ENCODE measurements at regions not wholly inside any gene's neighbourhood (a gene's known extent, or its start where the extent isn't known, plus 50 kb on each side); places are given as distances from the start of the nearest gene placed in this dataset.

DNA sequence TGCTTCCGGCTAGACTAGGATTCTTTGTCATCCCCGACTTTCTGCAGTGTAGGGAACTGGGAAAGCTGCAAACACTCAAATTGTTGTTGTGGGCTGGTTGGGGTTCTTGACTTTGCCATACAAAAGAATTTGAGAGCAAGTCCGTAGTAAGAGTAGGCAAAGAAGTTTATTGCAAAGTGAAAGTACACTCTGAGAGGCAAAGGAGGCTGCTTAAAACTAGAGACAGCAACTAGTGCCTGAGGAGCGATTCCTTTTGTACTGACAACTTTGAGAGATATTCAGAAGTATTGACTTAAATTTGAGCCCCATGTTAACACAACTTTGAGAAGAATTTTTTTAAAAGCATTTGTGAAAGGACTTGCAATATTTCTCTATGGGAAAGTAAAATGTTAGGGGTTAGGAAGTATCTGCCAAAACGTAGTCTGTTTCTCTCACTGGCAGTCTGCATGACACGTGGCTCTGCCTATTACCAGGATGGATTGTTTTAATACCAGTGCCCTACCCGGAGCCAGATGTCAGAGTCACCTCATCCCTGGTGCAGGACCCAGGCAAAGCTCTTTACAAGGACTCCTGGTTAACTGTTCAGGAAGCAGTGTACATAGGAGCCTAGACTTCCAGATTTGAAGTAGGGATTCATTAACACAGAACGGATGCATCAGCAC is 85.0 kb upstream of the CLPB start:
- no peak for DNase-seq (ENCODE audit: low read depth)
- TF ChIP-seq, protein P1, sequence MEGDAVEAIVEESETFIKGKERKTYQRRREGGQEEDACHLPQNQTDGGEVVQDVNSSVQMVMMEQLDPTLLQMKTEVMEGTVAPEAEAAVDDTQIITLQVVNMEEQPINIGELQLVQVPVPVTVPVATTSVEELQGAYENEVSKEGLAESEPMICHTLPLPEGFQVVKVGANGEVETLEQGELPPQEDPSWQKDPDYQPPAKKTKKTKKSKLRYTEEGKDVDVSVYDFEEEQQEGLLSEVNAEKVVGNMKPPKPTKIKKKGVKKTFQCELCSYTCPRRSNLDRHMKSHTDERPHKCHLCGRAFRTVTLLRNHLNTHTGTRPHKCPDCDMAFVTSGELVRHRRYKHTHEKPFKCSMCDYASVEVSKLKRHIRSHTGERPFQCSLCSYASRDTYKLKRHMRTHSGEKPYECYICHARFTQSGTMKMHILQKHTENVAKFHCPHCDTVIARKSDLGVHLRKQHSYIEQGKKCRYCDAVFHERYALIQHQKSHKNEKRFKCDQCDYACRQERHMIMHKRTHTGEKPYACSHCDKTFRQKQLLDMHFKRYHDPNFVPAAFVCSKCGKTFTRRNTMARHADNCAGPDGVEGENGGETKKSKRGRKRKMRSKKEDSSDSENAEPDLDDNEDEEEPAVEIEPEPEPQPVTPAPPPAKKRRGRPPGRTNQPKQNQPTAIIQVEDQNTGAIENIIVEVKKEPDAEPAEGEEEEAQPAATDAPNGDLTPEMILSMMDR (conservative IDR thresholded peaks at IDR 0.05; ENCODE audit: low read depth, low read length): no peak
- no peak overlapping the region for H3K4me3 ChIP-seq (ENCODE audit: low read length)

DNA sequence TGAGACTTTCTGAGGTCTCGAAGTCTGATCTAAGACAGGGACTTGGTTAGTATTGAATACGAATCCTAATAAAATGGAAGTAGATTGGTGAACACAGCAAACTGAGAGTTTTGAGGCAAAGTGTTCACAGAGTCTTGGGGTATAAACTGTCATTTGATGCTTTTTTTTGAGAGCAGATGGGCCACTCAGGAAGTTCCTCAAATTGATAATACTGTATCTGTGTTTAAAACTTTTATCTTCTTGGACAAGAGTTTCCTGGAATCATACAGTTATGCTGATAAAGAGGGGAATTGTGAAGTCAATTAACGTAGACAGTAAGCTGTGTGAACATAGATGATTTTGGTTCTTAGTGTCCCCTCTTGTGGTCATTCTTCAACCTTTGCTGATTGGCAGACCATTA is 80.0 kb upstream of the CLPB start:
- no peak for DNase-seq (ENCODE audit: low read depth)
- TF ChIP-seq, protein P1 (conservative IDR thresholded peaks at IDR 0.05; ENCODE audit: low read depth, low read length): no peak

DNA sequence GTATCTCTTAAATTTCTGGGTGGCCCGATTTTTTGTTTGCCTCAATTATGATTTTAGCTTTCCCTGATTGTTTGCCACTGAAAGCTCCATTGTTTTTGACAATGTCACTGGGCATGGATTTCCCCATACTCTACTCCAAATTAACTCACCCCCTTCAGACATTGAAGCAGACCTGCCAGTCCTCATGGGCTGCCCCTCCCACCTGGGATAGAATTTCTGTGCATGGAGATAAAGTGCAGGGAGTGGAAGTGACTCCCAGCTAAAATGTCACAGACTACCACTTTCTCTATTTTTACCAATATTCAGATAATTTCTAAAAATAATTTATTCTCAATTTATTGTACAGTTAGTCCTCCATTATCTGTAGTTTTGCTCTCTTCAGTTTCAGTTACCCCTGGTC is 79.1 kb upstream of the CLPB start:
- H3K4me3 ChIP-seq (ENCODE audit: low read length): no peak overlapping the region
- DNase-seq (ENCODE audit: low read depth): no peak
- TF ChIP-seq, protein P1 (conservative IDR thresholded peaks at IDR 0.05; ENCODE audit: low read depth, low read length): no peak

More for the DNA sequence above, 80.0 kb upstream of the CLPB start:
- no peak overlapping the region for H3K4me3 ChIP-seq (ENCODE audit: low read length)

GRCh38 chr11:72512956-72513355 is 78.6 kb upstream of the CLPB start:
- TF ChIP-seq, protein P1 (conservative IDR thresholded peaks at IDR 0.05; ENCODE audit: low read depth, low read length): no peak
- DNase-seq (ENCODE audit: low read depth): no peak
- H3K4me3 ChIP-seq (ENCODE audit: low read length): no peak overlapping the region

- no peak overlapping the region for H3K4me3 ChIP-seq (ENCODE audit: low read length)
- TF ChIP-seq, protein P1 (conservative IDR thresholded peaks at IDR 0.05; ENCODE audit: low read depth, low read length): no peak
- DNase-seq (ENCODE audit: low read depth): no peak
Observed at GRCh38 chr11:72511393-72512047, 77.2 kb upstream of the CLPB start.

- no peak for DNase-seq (ENCODE audit: low read depth)
- no peak overlapping the region for H3K4me3 ChIP-seq (ENCODE audit: low read length)
- TF ChIP-seq, protein P1 (conservative IDR thresholded peaks at IDR 0.05; ENCODE audit: low read depth, low read length): no peak
Observed at GRCh38 chr11:72507050-72507449, 72.7 kb upstream of the CLPB start.

GRCh38 chr11:72497731-72498130 is 63.4 kb upstream of the CLPB start:
- DNase-seq (ENCODE audit: low read depth): no peak
- no peak overlapping the region for H3K4me3 ChIP-seq (ENCODE audit: low read length)
- TF ChIP-seq, protein P1 (conservative IDR thresholded peaks at IDR 0.05; ENCODE audit: low read depth, low read length): no peak

All from retinal pigment epithelial cell (primary cell).